ENCODE measurements at regions not wholly inside any gene's neighbourhood (a gene's known extent, or its start where the extent isn't known, plus 50 kb on each side); places are given as distances from the start of the nearest gene placed in this dataset.

DNA sequence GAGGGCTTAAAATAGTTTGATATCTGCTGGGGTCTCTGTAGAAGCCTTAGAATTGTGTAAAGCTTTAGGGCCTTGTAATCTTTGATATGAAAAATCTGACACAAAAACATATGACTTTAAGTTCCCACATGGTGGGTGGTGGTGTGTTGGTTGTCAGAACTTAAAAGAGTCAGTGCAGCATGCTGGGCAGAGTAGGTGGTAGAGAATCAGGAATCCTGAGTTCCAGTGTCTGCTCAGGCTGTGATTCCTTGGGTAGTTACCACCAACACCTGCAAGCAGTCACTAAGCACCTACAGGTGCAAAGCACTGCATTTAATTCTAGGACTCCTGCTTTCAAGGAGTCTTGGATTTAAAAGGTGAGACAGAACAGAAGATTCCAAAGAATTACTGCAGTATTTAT lies 144.6 kb downstream of the ACER2 start:
- TF ChIP-seq CTCF (IDR thresholded peaks at IDR 0.05; ENCODE audit: low read length) (no peak), EZH2phosphoT487 (IDR thresholded peaks at IDR 0.05; ENCODE audit: low read length) (no peak), EZH2 (optimal IDR thresholded peaks at IDR 0.05; ENCODE audit: low read depth, low read length) (no peak)

Data from MM.1S (cell line).